B cell (primary cell): ENCODE measurements at regions not wholly inside any gene's neighbourhood (a gene's known extent, or its start where the extent isn't known, plus 50 kb on each side); places are given as distances from the start of the nearest gene placed in this dataset.

Experiments
- ATAC-seq: fragments of 200-7000 bp; cut with Tn5 transposase; one replicate; pipeline ENCODE4 v1.10.0; 2021; ENCODE audit warnings: low read depth, mild to moderate bottlenecking, moderate number of reproducible peaks, moderate library complexity
- CTCF ChIA-PET: fragments of 350-600 bp; sonication (Branson Sonifier 250); formaldehyde crosslinking; loops from one replicate; lab custom pipeline; 2021; ENCODE audit warnings: antibody characterized with exemption, inconsistent platforms; lab: Charles Lee
- POLR2A ChIA-PET: fragments of 350-600 bp; sonication (Branson Sonifier 250); formaldehyde crosslinking; loops from one replicate; lab custom pipeline; 2021; ENCODE audit warnings: antibody characterized with exemption; lab: Charles Lee
- DNase-seq: peaks from one replicate; pipeline ENCODE4 v3.0.0; 2013
- H2AFZ ChIP-seq: 2 replicates; pipeline ENCODE4 v1.6.1; 2012; ENCODE audit warnings: mild to moderate bottlenecking, low read depth, low read length; ENCODE audit not compliant: insufficient read depth, poor library complexity, severe bottlenecking
- H3K27ac ChIP-seq, 2 donors: 1 replicate in 1 of 2; 2 replicates in 1 of 2; pipeline ENCODE4 v1.5.1; 2012 to 2013; ENCODE audit warnings: low read length in 2 of 2, mild to moderate bottlenecking in 2 of 2, moderate library complexity in 1 of 2
- H3K27me3 ChIP-seq, 4 experiments: fragments of 200-600 bp in 1 of 4; sonication (generic) in 1 of 4; replicated peaks in 1 of 4; 1 replicate in 2 of 4; 2 replicates in 2 of 4; pipeline versions ENCODE4 v1.6.1 to v1.7.0; 2013 to 2016; ENCODE audit warnings: low read length in 3 of 4, mild to moderate bottlenecking in 2 of 4, mixed read lengths in 1 of 4, moderate library complexity in 1 of 4; ENCODE audit not compliant: insufficient read depth in 4 of 4, control insufficient read depth in 3 of 4; ENCODE audit errors: control extremely low read depth in 1 of 4
- H3K36me3 ChIP-seq, 2 experiments: replicated peaks in 1 of 2; 1 replicate in 1 of 2; 2 replicates in 1 of 2; pipeline versions ENCODE4 v1.6.1 to v1.7.1; 2013; ENCODE audit warnings: low read length in 1 of 2; ENCODE audit not compliant: insufficient read depth in 2 of 2, control insufficient read depth in 1 of 2; ENCODE audit errors: control extremely low read depth in 1 of 2, extremely low read depth in 1 of 2
- H3K4me1 ChIP-seq, 2 donors: fragments of 200-600 bp in 1 of 2; sonication (generic) in 1 of 2; 1 replicate in 1 of 2; 2 replicates in 1 of 2; pipeline versions ENCODE4 v1.5.1 to v1.6.1; 2013 to 2017; ENCODE audit warnings: low read length in 2 of 2; ENCODE audit not compliant: control insufficient read depth in 2 of 2, insufficient read depth in 2 of 2
- H3K4me2 ChIP-seq: replicated peaks from 2 replicates; pipeline ENCODE3; 2012; ENCODE audit warnings: mild to moderate bottlenecking, low read depth, low read length; ENCODE audit not compliant: poor library complexity, severe bottlenecking
- H3K4me3 ChIP-seq, 5 experiments: fragments of 200-600 bp in 1 of 5; sonication (generic) in 1 of 5; 1 replicate in 3 of 5; 2 replicates in 2 of 5; pipeline versions ENCODE4 v1.5.1 to v1.7.0; 2011 to 2016; ENCODE audit warnings: low read length in 4 of 5, mild to moderate bottlenecking in 4 of 5, low read depth in 2 of 5, control low read depth in 1 of 5, moderate library complexity in 1 of 5; ENCODE audit not compliant: insufficient read depth in 1 of 5; ENCODE audit errors: control extremely low read depth in 1 of 5, extremely low read depth in 1 of 5
- H3K79me2 ChIP-seq: fragments of 200-600 bp; sonication (generic); one replicate; pipeline ENCODE4 v1.6.0; 2016; ENCODE audit warnings: low read length; ENCODE audit not compliant: control insufficient read depth, insufficient read depth
- H3K9ac ChIP-seq: fragments of 200-600 bp; sonication (generic); 2 replicates; pipeline ENCODE4 v1.6.1; 2017; ENCODE audit warnings: mild to moderate bottlenecking, low read length, moderate library complexity
- H3K9me3 ChIP-seq, 3 donors: one replicate each; pipeline versions ENCODE4 v1.6.1 to v1.7.1; 2013; ENCODE audit warnings: low read length in 2 of 3; ENCODE audit not compliant: control insufficient read depth in 2 of 3, insufficient read depth in 1 of 3; ENCODE audit errors: control extremely low read depth in 1 of 3
- H4K20me1 ChIP-seq: 2 replicates; pipeline ENCODE4 v1.6.0; 2012; ENCODE audit warnings: mild to moderate bottlenecking, low read length; ENCODE audit not compliant: insufficient read depth, control insufficient read depth, poor library complexity, severe bottlenecking
- H3K27ac Mint-ChIP-seq: one replicate; pipeline ENCODE4 v1.8.0; 2021; ENCODE audit warnings: mixed read lengths
- H3K27me3 Mint-ChIP-seq: one replicate; pipeline ENCODE4 v1.8.0; 2021; ENCODE audit warnings: mixed read lengths
- H3K4me1 Mint-ChIP-seq: one replicate; pipeline ENCODE4 v1.8.0; 2021; ENCODE audit warnings: mixed read lengths
- H3K4me3 Mint-ChIP-seq: one replicate; pipeline ENCODE4 v1.8.0; 2021; ENCODE audit warnings: mixed read lengths
- H3K9me3 Mint-ChIP-seq: one replicate; pipeline ENCODE4 v1.8.0; 2022; ENCODE audit warnings: mixed read lengths; ENCODE audit not compliant: insufficient read depth
- EZH2 ChIP-seq: IDR thresholded peaks from 2 replicates; pipeline ENCODE4 v1.6.1; 2012; ENCODE audit warnings: borderline replicate concordance, low read depth, mild to moderate bottlenecking, moderate library complexity, low read length; ENCODE audit not compliant: insufficient read depth, poor library complexity, severe bottlenecking
- WGBS: methylation state at CpG from one replicate; pipeline ENCODE4 v1.1.5; 2013; ENCODE audit warnings: missing lambda C conversion rate; ENCODE audit not compliant: insufficient coverage; 5-methylcytosine and 5-hydroxymethylcytosine counted together
- intact Hi-C: fragments of 100-400 bp; cut with micrococcal nuclease; formaldehyde crosslinking; loops from one replicate; pipeline ENCODE4 v1.10.0; 2022
- TF ChIP-seq, protein P1 (sequence below): fragments of 200-600 bp; IDR thresholded peaks from one replicate; pipeline ENCODE4 v1.8.0; 2022; ENCODE audit warnings: antibody characterized with exemption, mild to moderate bottlenecking

GRCh38 chr6:40723967-40724366, 136.8 kb upstream of the LRFN2 start:
- CTCF ChIA-PET = no interaction called here
- no peak overlapping the region for H3K4me2 ChIP-seq
- peaks cover 18 to 25% of the 10 kb centered on the region in 2 donors for H3K4me1 ChIP-seq
- Mint-ChIP-seq H3K27me3 (no peaks in the 10 kb centered on the region), H3K27ac (no peak overlapping the region), H3K4me3 (no peak overlapping the region), H3K4me1 (peaks cover 23% of the 10 kb centered on the region), H3K9me3 (no peaks in the 10 kb centered on the region)
- no peaks in the 10 kb centered on the region for H3K36me3 ChIP-seq
- ATAC-seq = no peak
- WGBS = 91% methylated on average over 5 of the region's 5 CpGs
- TF ChIP-seq EZH2 = no peak
- TF ChIP-seq, protein P1, sequence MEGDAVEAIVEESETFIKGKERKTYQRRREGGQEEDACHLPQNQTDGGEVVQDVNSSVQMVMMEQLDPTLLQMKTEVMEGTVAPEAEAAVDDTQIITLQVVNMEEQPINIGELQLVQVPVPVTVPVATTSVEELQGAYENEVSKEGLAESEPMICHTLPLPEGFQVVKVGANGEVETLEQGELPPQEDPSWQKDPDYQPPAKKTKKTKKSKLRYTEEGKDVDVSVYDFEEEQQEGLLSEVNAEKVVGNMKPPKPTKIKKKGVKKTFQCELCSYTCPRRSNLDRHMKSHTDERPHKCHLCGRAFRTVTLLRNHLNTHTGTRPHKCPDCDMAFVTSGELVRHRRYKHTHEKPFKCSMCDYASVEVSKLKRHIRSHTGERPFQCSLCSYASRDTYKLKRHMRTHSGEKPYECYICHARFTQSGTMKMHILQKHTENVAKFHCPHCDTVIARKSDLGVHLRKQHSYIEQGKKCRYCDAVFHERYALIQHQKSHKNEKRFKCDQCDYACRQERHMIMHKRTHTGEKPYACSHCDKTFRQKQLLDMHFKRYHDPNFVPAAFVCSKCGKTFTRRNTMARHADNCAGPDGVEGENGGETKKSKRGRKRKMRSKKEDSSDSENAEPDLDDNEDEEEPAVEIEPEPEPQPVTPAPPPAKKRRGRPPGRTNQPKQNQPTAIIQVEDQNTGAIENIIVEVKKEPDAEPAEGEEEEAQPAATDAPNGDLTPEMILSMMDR = no peak
- H3K4me3 ChIP-seq = no peak overlapping the region
- intact Hi-C loops = no loop called here
- H3K9me3 ChIP-seq = no peaks in the 10 kb centered on the region
- no peak overlapping the region for H3K9ac ChIP-seq
- H2AFZ ChIP-seq = no peak overlapping the region
- H4K20me1 ChIP-seq = no peaks in the 10 kb centered on the region
- H3K27ac ChIP-seq = no peak overlapping the region
- H3K79me2 ChIP-seq = no peaks in the 10 kb centered on the region
- no peak for DNase-seq
- no peaks in the 10 kb centered on the region for H3K27me3 ChIP-seq
- POLR2A ChIA-PET = no interaction called here

DNA sequence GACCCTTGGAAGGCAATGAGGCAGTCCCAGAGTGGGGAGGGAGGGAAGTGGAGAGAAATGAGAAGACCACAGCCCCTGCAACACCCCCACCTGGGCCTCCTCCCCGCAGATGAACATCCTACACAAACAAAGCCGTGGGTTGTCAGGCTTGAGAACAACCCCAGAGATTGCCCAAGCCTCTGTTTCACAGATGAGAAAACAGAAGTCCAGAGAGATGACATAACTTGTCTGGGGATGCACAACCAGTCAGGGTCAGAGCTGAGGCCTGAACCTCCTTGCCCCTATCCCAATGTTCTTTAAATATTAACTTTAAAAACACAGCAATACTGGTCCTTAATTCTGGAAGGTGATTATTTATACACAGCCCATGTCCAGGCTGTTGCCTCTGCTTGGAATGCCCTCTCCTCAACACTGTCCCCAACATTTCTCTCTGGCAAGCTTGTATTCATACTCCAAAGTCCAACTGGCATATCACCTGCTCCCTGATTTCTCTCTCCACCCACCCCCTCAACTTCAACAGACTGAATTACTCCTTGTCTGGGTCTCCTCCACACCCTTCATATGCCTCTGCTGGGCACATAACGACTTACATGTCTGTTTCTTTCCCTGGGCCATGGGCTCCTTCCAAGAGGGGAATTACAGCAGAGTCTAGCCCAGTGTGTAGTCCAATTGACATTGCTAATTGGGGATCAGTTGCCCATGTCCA, 135.5 kb upstream of the LRFN2 start:
- no peak overlapping the region for H3K27ac ChIP-seq
- Mint-ChIP-seq H3K27ac (no peak overlapping the region), H3K4me1 (peaks cover 26% of the 10 kb centered on the region), H3K9me3 (no peaks in the 10 kb centered on the region), H3K4me3 (no peak overlapping the region), H3K27me3 (no peaks in the 10 kb centered on the region)
- H3K9me3 ChIP-seq = no peaks in the 10 kb centered on the region
- H3K27me3 ChIP-seq = no peaks in the 10 kb centered on the region
- H3K9ac ChIP-seq = no peak overlapping the region
- H3K4me2 ChIP-seq = no peak overlapping the region
- no peaks in the 10 kb centered on the region for H3K79me2 ChIP-seq
- peaks cover 18 to 26% of the 10 kb centered on the region in 2 donors for H3K4me1 ChIP-seq
- ChIA-PET POLR2A (no interaction called here), CTCF (no interaction called here)
- H4K20me1 ChIP-seq = no peaks in the 10 kb centered on the region
- ATAC-seq = no peak
- no peak for DNase-seq
- TF ChIP-seq EZH2 = no peak
- no peak overlapping the region for H2AFZ ChIP-seq
- WGBS = 0% methylated on average over 1 of the region's 3 CpGs
- intact Hi-C loops = no loop called here
- no peaks in the 10 kb centered on the region for H3K36me3 ChIP-seq
- H3K4me3 ChIP-seq = no peak overlapping the region
